SK-N-SH treated with all-trans-retinoic acid at 6 μM for 48 hours (cell line): ENCODE measurements at regions not wholly inside any gene's neighbourhood (a gene's known extent, or its start where the extent isn't known, plus 50 kb on each side); places are given as distances from the start of the nearest gene placed in this dataset.

Source experiments
- ARNTL ChIP-seq: fragments of 450-650 bp; formaldehyde crosslinking; IDR thresholded peaks from 2 replicates; pipeline ENCODE4 v1.5.0; 2020; ENCODE audit warnings: low read depth, mild to moderate bottlenecking, moderate library complexity, borderline replicate concordance
- BACH2 ChIP-seq: fragments of 250-450 bp; sonication (Bioruptor Pico); IDR thresholded peaks from 2 replicates; pipeline ENCODE4 v1.9.0; 2021; ENCODE audit warnings: mild to moderate bottlenecking, borderline replicate concordance
- OSR1 ChIP-seq: fragments of 250-450 bp; sonication (Bioruptor Pico); IDR thresholded peaks from 2 replicates; pipeline ENCODE4 v1.8.0; 2022; ENCODE audit warnings: moderate library complexity, mild to moderate bottlenecking, inconsistent platforms
- PPARA ChIP-seq: fragments of 250-450 bp; sonication (Bioruptor Pico); IDR thresholded peaks from 2 replicates; pipeline ENCODE4 v1.5.0; 2020; ENCODE audit warnings: mild to moderate bottlenecking, borderline replicate concordance
- RARB ChIP-seq: fragments of 250-450 bp; sonication (Bioruptor Pico); IDR thresholded peaks from 2 replicates; pipeline ENCODE4 v1.8.0; 2021; ENCODE audit warnings: mild to moderate bottlenecking, moderate library complexity
- TOX ChIP-seq: fragments of 250-450 bp; sonication (Bioruptor Pico); IDR thresholded peaks from 2 replicates; pipeline ENCODE4 v1.8.0; 2021; ENCODE audit warnings: mild to moderate bottlenecking, moderate library complexity, borderline replicate concordance
- ZFP3 ChIP-seq: fragments of 250-450 bp; sonication (Bioruptor Pico); IDR thresholded peaks from 2 replicates; pipeline ENCODE4 v1.5.0; 2020; ENCODE audit warnings: mild to moderate bottlenecking, moderate library complexity
- TF ChIP-seq, protein P1 (sequence below): fragments of 250-450 bp; sonication (Bioruptor Pico); IDR thresholded peaks from 2 replicates; pipeline ENCODE4 v1.8.0; 2020; ENCODE audit warnings: mild to moderate bottlenecking, moderate library complexity, borderline replicate concordance
- TF ChIP-seq, protein P2 (sequence below): fragments of 250-450 bp; sonication (Bioruptor Pico); IDR thresholded peaks from 2 replicates; pipeline ENCODE4 v1.8.0; 2021; ENCODE audit warnings: low read depth, mild to moderate bottlenecking, moderate library complexity, borderline replicate concordance

DNA sequence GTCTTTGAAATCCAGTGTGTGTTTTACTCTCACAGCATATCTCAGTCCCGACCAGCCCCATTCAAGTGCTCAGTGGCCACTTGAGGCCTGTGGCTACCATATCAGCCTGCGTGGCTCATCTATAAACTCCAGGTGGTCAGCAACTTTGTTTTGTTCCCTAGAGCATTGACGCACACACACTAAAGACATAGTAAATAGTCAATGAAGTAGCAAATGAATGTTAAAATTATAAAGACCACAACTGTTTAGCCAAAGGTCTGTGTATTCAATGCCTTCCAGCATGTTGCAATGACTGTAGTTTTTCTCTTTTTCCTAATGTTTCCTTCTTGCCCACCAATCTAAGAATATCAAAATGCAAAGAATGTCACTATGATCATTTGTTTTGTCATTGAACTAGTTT is 238.2 kb upstream of the ZNF217 start:
- TF ChIP-seq ZFP3 (CRISPR knock-in tag) (no peak), OSR1 (CRISPR knock-in tag) (no peak), RARB (CRISPR knock-in tag) (no peak), ARNTL (CRISPR knock-in tag) (no peak), PPARA (no peak), TOX (CRISPR knock-in tag) (no peak), BACH2 (CRISPR knock-in tag) (no peak)
- TF ChIP-seq, protein P1, sequence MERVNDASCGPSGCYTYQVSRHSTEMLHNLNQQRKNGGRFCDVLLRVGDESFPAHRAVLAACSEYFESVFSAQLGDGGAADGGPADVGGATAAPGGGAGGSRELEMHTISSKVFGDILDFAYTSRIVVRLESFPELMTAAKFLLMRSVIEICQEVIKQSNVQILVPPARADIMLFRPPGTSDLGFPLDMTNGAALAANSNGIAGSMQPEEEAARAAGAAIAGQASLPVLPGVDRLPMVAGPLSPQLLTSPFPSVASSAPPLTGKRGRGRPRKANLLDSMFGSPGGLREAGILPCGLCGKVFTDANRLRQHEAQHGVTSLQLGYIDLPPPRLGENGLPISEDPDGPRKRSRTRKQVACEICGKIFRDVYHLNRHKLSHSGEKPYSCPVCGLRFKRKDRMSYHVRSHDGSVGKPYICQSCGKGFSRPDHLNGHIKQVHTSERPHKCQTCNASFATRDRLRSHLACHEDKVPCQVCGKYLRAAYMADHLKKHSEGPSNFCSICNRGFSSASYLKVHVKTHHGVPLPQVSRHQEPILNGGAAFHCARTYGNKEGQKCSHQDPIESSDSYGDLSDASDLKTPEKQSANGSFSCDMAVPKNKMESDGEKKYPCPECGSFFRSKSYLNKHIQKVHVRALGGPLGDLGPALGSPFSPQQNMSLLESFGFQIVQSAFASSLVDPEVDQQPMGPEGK (CRISPR knock-in tag) = no peak
- TF ChIP-seq, protein P2, sequence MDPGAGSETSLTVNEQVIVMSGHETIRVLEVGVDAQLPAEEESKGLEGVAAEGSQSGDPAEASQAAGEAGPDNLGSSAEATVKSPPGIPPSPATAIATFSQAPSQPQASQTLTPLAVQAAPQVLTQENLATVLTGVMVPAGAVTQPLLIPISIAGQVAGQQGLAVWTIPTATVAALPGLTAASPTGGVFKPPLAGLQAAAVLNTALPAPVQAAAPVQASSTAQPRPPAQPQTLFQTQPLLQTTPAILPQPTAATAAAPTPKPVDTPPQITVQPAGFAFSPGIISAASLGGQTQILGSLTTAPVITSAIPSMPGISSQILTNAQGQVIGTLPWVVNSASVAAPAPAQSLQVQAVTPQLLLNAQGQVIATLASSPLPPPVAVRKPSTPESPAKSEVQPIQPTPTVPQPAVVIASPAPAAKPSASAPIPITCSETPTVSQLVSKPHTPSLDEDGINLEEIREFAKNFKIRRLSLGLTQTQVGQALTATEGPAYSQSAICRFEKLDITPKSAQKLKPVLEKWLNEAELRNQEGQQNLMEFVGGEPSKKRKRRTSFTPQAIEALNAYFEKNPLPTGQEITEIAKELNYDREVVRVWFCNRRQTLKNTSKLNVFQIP (CRISPR knock-in tag) = no peak
